Kidney epithelial cell (primary cell): ENCODE measurements at regions not wholly inside any gene's neighbourhood (a gene's known extent, or its start where the extent isn't known, plus 50 kb on each side); places are given as distances from the start of the nearest gene placed in this dataset.

Experiments used
- DNase-seq: peaks from one replicate; pipeline ENCODE4 v3.0.0-alpha.2; 2010; ENCODE audit warnings: low read depth
- H3K27me3 ChIP-seq: 2 replicates; pipeline ENCODE4 v1.6.0; 2011; ENCODE audit warnings: low read length; ENCODE audit not compliant: control insufficient read depth, insufficient read depth
- H3K36me3 ChIP-seq: 2 replicates; pipeline ENCODE4 v1.5.1; 2011; ENCODE audit warnings: low read length; ENCODE audit not compliant: control insufficient read depth, insufficient read depth
- H3K4me3 ChIP-seq: 2 replicates; pipeline ENCODE4 v1.5.1; 2011; ENCODE audit warnings: low read depth, mild to moderate bottlenecking, control low read depth, low read length
- TF ChIP-seq, protein P1 (sequence below): IDR thresholded peaks from 2 replicates; pipeline ENCODE4 v1.5.1; 2011; ENCODE audit warnings: mild to moderate bottlenecking, moderate library complexity, low read length, control low read depth, inconsistent platforms; ENCODE audit not compliant: insufficient read depth, poor library complexity, severe bottlenecking

DNA sequence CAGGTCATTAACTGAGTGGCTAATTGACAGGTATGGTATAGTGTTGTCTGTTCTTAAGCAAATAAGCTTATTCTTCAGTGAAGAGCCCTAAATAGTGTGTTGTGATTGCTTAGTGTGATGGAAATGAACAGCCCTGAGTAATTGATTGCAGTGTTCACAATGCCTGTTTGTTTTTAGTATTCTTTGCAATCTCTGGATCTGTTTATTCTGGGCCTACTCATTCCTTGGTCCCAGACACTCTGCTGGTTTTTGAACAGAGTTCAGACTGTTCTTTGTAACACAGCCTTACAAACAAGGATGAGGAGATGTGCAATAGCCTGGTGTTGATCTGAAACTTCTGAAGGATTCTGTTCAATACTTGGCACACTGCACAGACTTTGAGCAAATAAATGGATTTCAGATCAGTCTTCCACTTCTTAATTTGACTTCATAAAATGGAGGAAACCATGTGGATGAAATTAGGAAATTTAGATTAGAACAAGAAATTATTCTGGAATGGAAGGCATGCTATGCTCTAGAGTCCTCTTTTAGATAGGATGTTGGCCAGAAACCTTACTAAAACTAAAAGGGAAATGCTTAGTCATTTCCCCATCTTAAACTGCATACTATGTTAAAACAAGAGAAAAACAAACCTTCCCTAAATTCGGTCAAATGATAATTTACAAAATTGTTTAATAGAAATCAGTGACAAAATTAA is 444.2 kb upstream of the SEMA3D start:
- Histone ChIP-seq H3K27me3 (no peaks in the 10 kb centered on the region), H3K4me3 (no peak overlapping the region), H3K36me3 (no peaks in the 10 kb centered on the region)
- no peak for DNase-seq
- TF ChIP-seq, protein P1, sequence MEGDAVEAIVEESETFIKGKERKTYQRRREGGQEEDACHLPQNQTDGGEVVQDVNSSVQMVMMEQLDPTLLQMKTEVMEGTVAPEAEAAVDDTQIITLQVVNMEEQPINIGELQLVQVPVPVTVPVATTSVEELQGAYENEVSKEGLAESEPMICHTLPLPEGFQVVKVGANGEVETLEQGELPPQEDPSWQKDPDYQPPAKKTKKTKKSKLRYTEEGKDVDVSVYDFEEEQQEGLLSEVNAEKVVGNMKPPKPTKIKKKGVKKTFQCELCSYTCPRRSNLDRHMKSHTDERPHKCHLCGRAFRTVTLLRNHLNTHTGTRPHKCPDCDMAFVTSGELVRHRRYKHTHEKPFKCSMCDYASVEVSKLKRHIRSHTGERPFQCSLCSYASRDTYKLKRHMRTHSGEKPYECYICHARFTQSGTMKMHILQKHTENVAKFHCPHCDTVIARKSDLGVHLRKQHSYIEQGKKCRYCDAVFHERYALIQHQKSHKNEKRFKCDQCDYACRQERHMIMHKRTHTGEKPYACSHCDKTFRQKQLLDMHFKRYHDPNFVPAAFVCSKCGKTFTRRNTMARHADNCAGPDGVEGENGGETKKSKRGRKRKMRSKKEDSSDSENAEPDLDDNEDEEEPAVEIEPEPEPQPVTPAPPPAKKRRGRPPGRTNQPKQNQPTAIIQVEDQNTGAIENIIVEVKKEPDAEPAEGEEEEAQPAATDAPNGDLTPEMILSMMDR, result no peak

- Histone ChIP-seq H3K36me3 (no peaks in the 10 kb centered on the region), H3K27me3 (no peaks in the 10 kb centered on the region), H3K4me3 (no peak overlapping the region)
- no peak for DNase-seq
- TF ChIP-seq, protein P1, result no peak
Measured at GRCh38 chr7:85627791-85628586, 441.1 kb upstream of the SEMA3D start.

- Histone ChIP-seq H3K4me3 (no peak overlapping the region), H3K36me3 (no peaks in the 10 kb centered on the region), H3K27me3 (no peaks in the 10 kb centered on the region)
- DNase-seq, result no peak
- TF ChIP-seq, protein P1, result no peak
Measured at GRCh38 chr7:85622059-85622458, 435.2 kb upstream of the SEMA3D start.

DNA sequence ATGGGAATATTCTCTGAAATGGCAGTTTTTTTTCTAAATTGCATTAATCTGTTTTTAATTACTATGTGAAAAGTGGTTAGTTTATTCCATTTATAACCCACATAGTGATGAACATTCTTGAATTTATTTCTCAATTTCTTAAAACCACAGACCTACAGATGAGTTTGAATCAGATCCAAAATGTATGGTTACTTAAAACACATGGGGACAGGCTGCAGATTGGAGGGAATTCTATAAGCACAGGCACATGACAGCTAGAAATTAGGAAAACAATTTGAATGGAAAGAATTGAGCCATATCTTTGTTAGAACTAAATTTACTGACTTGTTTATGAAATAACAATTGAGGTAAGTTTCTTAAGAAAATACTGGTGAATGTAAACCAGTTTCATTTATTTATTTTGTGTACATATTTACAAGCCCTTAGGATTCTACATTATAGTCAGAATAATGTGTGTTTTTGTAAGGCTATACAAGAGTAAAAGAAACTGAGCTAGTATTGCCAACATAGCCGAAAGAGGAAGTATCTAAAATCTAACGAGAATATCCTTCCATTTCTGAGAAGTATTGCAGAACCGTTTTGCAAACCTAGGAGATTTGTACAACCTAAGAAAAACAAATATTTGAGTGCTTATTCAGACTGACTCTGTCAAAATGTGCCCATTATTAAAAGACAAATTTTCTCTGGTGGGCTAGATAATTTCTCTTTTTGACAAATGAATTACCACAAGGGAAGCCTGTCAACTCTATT is 434.3 kb upstream of the SEMA3D start:
- Histone ChIP-seq H3K36me3 (no peaks in the 10 kb centered on the region), H3K27me3 (no peaks in the 10 kb centered on the region), H3K4me3 (no peak overlapping the region)
- DNase-seq, result no peak
- TF ChIP-seq, protein P1, result no peak

- no peaks in the 10 kb centered on the region for H3K36me3 ChIP-seq
- DNase-seq, result no peak
- no peak overlapping the region for H3K4me3 ChIP-seq
- TF ChIP-seq, protein P1, result no peak
- no peaks in the 10 kb centered on the region for H3K27me3 ChIP-seq
Measured at GRCh38 chr7:85619236-85619635, 432.4 kb upstream of the SEMA3D start.
